ENCODE measurements at regions not wholly inside any gene's neighbourhood (a gene's known extent, or its start where the extent isn't known, plus 50 kb on each side); places are given as distances from the start of the nearest gene placed in this dataset.

DNA sequence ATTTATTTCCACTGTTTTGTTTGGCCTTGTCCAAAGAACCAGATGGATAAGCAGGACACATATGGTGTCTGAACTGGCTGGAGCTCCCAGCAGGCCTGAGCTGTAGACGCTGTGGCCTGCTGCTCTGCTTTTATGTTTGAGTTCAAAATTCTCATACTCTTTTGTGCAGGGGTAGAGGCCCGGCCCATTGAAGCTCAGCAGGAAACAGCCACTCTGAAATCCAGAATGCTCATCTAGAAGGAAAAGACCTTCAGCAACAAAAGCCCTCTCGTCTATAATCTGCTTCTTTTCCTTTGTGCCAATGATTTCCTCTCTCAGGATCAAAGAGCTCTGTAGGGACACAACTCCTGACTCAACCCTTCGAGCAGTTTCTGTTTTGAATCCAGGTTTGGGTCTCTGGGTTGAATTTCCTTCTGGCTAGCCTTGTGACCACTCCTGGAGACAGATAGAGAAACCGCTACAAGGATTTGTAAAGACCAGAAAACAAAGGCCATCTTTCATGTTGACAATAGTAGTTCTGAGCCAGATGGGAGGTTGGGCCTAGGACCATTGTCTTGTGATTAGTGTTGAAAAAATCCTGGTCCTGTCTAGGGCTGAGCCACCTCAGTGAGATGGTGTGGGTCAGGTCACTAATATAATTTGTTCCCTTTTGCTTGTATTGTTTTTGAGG, 446.7 kb downstream of the BCKDHB start:
- TF ChIP-seq, protein P1, sequence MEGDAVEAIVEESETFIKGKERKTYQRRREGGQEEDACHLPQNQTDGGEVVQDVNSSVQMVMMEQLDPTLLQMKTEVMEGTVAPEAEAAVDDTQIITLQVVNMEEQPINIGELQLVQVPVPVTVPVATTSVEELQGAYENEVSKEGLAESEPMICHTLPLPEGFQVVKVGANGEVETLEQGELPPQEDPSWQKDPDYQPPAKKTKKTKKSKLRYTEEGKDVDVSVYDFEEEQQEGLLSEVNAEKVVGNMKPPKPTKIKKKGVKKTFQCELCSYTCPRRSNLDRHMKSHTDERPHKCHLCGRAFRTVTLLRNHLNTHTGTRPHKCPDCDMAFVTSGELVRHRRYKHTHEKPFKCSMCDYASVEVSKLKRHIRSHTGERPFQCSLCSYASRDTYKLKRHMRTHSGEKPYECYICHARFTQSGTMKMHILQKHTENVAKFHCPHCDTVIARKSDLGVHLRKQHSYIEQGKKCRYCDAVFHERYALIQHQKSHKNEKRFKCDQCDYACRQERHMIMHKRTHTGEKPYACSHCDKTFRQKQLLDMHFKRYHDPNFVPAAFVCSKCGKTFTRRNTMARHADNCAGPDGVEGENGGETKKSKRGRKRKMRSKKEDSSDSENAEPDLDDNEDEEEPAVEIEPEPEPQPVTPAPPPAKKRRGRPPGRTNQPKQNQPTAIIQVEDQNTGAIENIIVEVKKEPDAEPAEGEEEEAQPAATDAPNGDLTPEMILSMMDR (IDR thresholded peaks at IDR 0.05): no peak
- no peak for TF ChIP-seq POLR2AphosphoS5 (IDR thresholded peaks at IDR 0.05)
- TF ChIP-seq POLR2A (IDR thresholded peaks at IDR 0.05): no peak
- DNase-seq (ENCODE audit: low spot score in 2 of 2): no peak
- no peaks in the 10 kb centered on the region for H3K36me3 ChIP-seq
- H3K4me3 ChIP-seq: no peak overlapping the region
- H3K27me3 ChIP-seq: no peaks in the 10 kb centered on the region
- H3K27ac ChIP-seq: no peak overlapping the region
- no peaks in the 10 kb centered on the region for H3K4me1 ChIP-seq
- intact Hi-C loops (cut with DNase I; ENCODE audit: low total_unique reads): no loop called here
- H3K9me3 ChIP-seq: no peaks in the 10 kb centered on the region

DNA sequence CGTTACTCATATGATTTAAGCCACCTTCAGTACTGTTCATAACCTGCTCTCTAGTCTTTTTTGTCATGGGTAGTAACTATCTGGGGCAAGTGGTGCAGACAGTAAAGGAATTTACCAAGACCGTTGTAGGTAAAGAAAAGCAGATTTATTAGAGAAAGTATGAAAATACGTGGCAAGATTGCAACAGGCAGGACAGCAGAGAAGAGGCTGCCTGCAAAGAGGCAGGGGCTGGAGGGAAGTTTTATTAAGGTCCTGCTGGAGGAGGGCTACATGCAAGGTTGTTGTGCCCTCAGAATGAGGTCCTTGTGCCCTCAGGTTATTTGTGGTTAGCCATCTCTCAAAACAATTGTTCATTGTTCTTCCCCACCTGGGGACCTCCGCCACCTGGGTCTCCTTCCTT, 444.3 kb downstream of the BCKDHB start:
- no peak overlapping the region for H3K4me3 ChIP-seq
- H3K36me3 ChIP-seq: no peaks in the 10 kb centered on the region
- H3K9me3 ChIP-seq: no peaks in the 10 kb centered on the region
- DNase-seq (ENCODE audit: low spot score in 2 of 2): no peak
- H3K27me3 ChIP-seq: no peaks in the 10 kb centered on the region
- no peaks in the 10 kb centered on the region for H3K4me1 ChIP-seq
- intact Hi-C loops (cut with DNase I; ENCODE audit: low total_unique reads): no loop called here
- TF ChIP-seq, protein P1 (IDR thresholded peaks at IDR 0.05): no peak
- no peak for TF ChIP-seq POLR2AphosphoS5 (IDR thresholded peaks at IDR 0.05)
- TF ChIP-seq POLR2A (IDR thresholded peaks at IDR 0.05): no peak
- H3K27ac ChIP-seq: no peak overlapping the region

DNA sequence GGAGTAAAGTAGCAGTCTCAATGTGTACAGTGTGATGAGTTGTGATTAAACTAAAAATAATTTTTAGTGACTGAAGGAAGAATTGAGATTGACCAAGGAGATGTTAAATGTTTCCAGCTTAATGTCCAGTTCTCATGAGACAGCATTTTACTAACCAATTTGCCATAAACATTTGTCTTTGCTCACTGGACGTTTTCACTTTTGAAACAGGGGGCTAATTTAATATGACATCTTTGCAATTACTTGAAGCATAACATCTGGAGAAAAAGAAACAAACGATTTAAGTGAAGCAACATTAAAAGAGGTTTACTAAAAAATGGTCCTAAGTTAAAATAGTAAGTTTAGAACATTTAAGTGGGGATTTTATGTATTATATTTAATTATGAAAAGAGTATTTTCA, 443.8 kb downstream of the BCKDHB start:
- TF ChIP-seq POLR2AphosphoS5 (IDR thresholded peaks at IDR 0.05) (no peak), POLR2A (IDR thresholded peaks at IDR 0.05) (no peak)
- TF ChIP-seq, protein P1 (IDR thresholded peaks at IDR 0.05): no peak
- H3K9me3 ChIP-seq: no peaks in the 10 kb centered on the region

DNA sequence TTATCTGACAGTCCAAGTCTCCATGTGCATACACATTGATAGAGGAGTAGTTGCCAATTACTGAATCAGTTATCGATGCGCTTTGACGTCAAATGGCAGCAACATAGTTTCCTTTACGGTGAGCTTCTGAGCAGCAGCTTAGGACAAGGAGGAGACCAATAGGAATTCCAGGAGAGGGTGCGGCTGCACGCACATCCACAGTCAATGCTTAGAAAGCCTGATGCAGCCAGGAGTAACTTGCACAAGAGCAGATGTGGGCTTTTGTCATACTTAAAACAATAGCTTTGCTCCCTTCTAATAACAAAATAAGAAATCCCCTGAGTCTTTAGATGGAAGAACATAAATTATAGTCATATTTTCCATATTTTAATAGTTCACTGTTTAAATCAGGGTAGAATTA, 442.1 kb downstream of the BCKDHB start:
- no peak for DNase-seq (ENCODE audit: low spot score in 2 of 2)
- H3K4me1 ChIP-seq: no peaks in the 10 kb centered on the region
- no peaks in the 10 kb centered on the region for H3K36me3 ChIP-seq
- TF ChIP-seq, protein P1 (IDR thresholded peaks at IDR 0.05): no peak
- TF ChIP-seq POLR2AphosphoS5 (IDR thresholded peaks at IDR 0.05) (no peak), POLR2A (IDR thresholded peaks at IDR 0.05) (no peak)
- intact Hi-C loops (cut with DNase I; ENCODE audit: low total_unique reads): no loop called here
- H3K4me3 ChIP-seq: no peak overlapping the region
- H3K27me3 ChIP-seq: no peaks in the 10 kb centered on the region
- no peak overlapping the region for H3K27ac ChIP-seq
- no peaks in the 10 kb centered on the region for H3K9me3 ChIP-seq

More for the DNA sequence above, 443.8 kb downstream of the BCKDHB start:
- DNase-seq (ENCODE audit: low spot score in 2 of 2): no peak
- Histone ChIP-seq H3K27ac (no peak overlapping the region), H3K36me3 (no peaks in the 10 kb centered on the region), H3K27me3 (no peaks in the 10 kb centered on the region), H3K4me3 (no peak overlapping the region), H3K4me1 (no peaks in the 10 kb centered on the region)
- intact Hi-C loops (cut with DNase I; ENCODE audit: low total_unique reads): no loop called here

DNA sequence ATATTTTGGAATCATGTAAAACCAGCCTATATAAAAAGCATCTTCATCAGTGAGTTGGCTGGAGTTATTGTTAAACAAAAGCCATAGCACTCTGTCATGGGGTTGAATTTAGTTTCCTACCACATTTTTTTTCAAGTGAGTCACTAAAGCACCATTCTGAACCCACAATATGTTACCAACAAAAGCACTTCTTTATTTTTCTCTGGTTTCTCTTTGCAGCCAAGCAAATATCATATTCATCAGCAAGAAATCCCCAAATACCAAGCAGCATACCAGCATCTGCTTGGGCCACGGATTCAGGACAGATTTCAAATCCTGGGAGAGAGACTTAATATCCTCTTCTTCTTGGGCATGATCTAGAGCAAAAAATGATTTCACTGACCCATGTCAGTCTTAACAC, 441.4 kb downstream of the BCKDHB start:
- H3K4me3 ChIP-seq: no peak overlapping the region
- H3K36me3 ChIP-seq: no peaks in the 10 kb centered on the region
- no peak for DNase-seq (ENCODE audit: low spot score in 2 of 2)
- no peak overlapping the region for H3K27ac ChIP-seq
- TF ChIP-seq POLR2A (IDR thresholded peaks at IDR 0.05): no peak
- TF ChIP-seq POLR2AphosphoS5 (IDR thresholded peaks at IDR 0.05): no peak
- TF ChIP-seq, protein P1 (IDR thresholded peaks at IDR 0.05): no peak
- H3K27me3 ChIP-seq: no peaks in the 10 kb centered on the region
- intact Hi-C loops (cut with DNase I; ENCODE audit: low total_unique reads): no loop called here
- H3K9me3 ChIP-seq: no peaks in the 10 kb centered on the region
- H3K4me1 ChIP-seq: no peaks in the 10 kb centered on the region
